A549 (cell line): ENCODE measurements at regions not wholly inside any gene's neighbourhood (a gene's known extent, or its start where the extent isn't known, plus 50 kb on each side); places are given as distances from the start of the nearest gene placed in this dataset.
"Not testable (repeated sequence)": the region's sequence is repeated elsewhere in the genome, so short reads cannot be mapped to it uniquely, and the experiment has no call there.

Experiments used
- ATAC-seq, 2 experiments: fragments of 200-7000 bp in 1 of 2; fragments of >200 bp in 1 of 2; cut with Nextera tagmentation in 1 of 2; cut with Tn5 transposase in 1 of 2; 3 replicates each; pipeline versions ENCODE4 v1.8.0 to v1.9.1; 2018 to 2020; ENCODE audit warnings: mild to moderate bottlenecking in 1 of 2, moderate library complexity in 1 of 2
- CTCF ChIA-PET: fragments of 300-600 bp; sonication (Branson Sonifier 250); formaldehyde crosslinking; extraction: SDS; loops from one replicate; lab custom pipeline; 2021; ENCODE audit warnings: antibody characterized with exemption, inconsistent platforms; lab: Yijun Ruan, JAX
- POLR2A ChIA-PET: fragments of 350-600 bp; formaldehyde crosslinking; extraction: SDS; loops from one replicate; lab custom pipeline; 2021; ENCODE audit warnings: antibody characterized with exemption, inconsistent platforms; lab: Yijun Ruan, JAX
- DNase-seq, 2 experiments: peaks; one replicate each; pipeline versions ENCODE4 v3.0.0 to v3.0.0-alpha.2; 2011 to 2016; ENCODE audit warnings: low read depth in 1 of 2, low spot score in 1 of 2
- FAIRE-seq: peaks from 2 replicates; lab custom pipeline; 2011; peaks lifted over from hg19 to GRCh38; lab: Jason Lieb, UNC
- H3K27ac ChIP-seq, 2 experiments: fragments of >200 bp; sonication (Bioruptor Twin); formaldehyde crosslinking; 3 replicates each; pipeline ENCODE4 v1.5.1; 2016 to 2017
- H3K4me1 ChIP-seq: fragments of >200 bp; sonication (Bioruptor Twin); formaldehyde crosslinking; 3 replicates; pipeline ENCODE4 v1.6.1; 2016
- H3K4me2 ChIP-seq: fragments of >200 bp; sonication (Bioruptor Twin); formaldehyde crosslinking; 3 replicates; pipeline ENCODE4 v1.6.1; 2016
- H3K4me3 ChIP-seq: fragments of >200 bp; sonication (Bioruptor Twin); formaldehyde crosslinking; 3 replicates; pipeline ENCODE4 v1.5.1; 2016
- H3K9me3 ChIP-seq: fragments of >200 bp; sonication (Bioruptor Twin); formaldehyde crosslinking; 3 replicates; pipeline ENCODE4 v1.6.1; 2016
- BCL3 ChIP-seq: fragments of >200 bp; sonication (Bioruptor Twin); formaldehyde crosslinking; IDR thresholded peaks from 3 replicates; pipeline ENCODE4 v1.6.1; 2016
- CHD2 ChIP-seq: fragments of 150-350 bp; IDR thresholded peaks from 2 replicates; pipeline ENCODE4 v1.6.1; 2014; ENCODE audit warnings: low read length; ENCODE audit not compliant: partially characterized antibody
- CTCF ChIP-seq: fragments of >200 bp; sonication (Bioruptor Twin); formaldehyde crosslinking; IDR thresholded peaks from 3 replicates; pipeline ENCODE4 v1.5.1; 2016
- E2F6 ChIP-seq: IDR thresholded peaks from 2 replicates; pipeline ENCODE4 v1.6.1; 2012; ENCODE audit warnings: low read depth, borderline replicate concordance
- EHF ChIP-seq: fragments of 250-450 bp; sonication (Bioruptor Pico); IDR thresholded peaks from 2 replicates; pipeline ENCODE4 v1.5.0; 2020; ENCODE audit warnings: mild to moderate bottlenecking
- ESRRA ChIP-seq: fragments of 150-350 bp; IDR thresholded peaks from 2 replicates; pipeline ENCODE4 v1.6.1; 2014; ENCODE audit warnings: mild to moderate bottlenecking, low read length, borderline replicate concordance
- FOSB ChIP-seq: fragments of 250-450 bp; sonication (Bioruptor Pico); IDR thresholded peaks from 2 replicates; pipeline ENCODE4 v1.5.0; 2020; ENCODE audit warnings: mild to moderate bottlenecking, moderate library complexity
- FOSL2 ChIP-seq, 2 experiments: fragments of 450-650 bp in 1 of 2; fragments of >200 bp in 1 of 2; sonication (Bioruptor Twin) in 1 of 2; formaldehyde crosslinking; IDR thresholded peaks; 2 replicates each; pipeline versions ENCODE4 v1.5.0 to v1.6.1; 2016 to 2020; ENCODE audit warnings: mild to moderate bottlenecking in 1 of 2, moderate library complexity in 1 of 2
- GATA3 ChIP-seq: IDR thresholded peaks from 2 replicates; pipeline ENCODE4 v1.6.1; 2012; ENCODE audit warnings: borderline replicate concordance
- HES2 ChIP-seq: fragments of >200 bp; sonication (Bioruptor Twin); formaldehyde crosslinking; IDR thresholded peaks from 2 replicates; pipeline ENCODE4 v1.6.1; 2016
- HOXB13 ChIP-seq: fragments of 250-450 bp; sonication (Bioruptor Pico); IDR thresholded peaks from 2 replicates; pipeline ENCODE4 v1.5.0; 2020; ENCODE audit warnings: low read depth, mild to moderate bottlenecking, moderate library complexity
- JUNB ChIP-seq: fragments of >200 bp; sonication (Bioruptor Twin); formaldehyde crosslinking; IDR thresholded peaks from 2 replicates; pipeline ENCODE4 v1.6.1; 2016
- MAFK ChIP-seq: fragments of 450-650 bp; IDR thresholded peaks from 2 replicates; pipeline ENCODE4 v1.6.1; 2014; ENCODE audit not compliant: partially characterized antibody
- MAX ChIP-seq: IDR thresholded peaks from 2 replicates; pipeline ENCODE4 v1.6.1; 2012
- MYC ChIP-seq: IDR thresholded peaks from 2 replicates; pipeline ENCODE4 v1.6.1; 2012; ENCODE audit warnings: mild to moderate bottlenecking, inconsistent platforms, low read length, improper control_type of control experiment, borderline replicate concordance
- RAD21 ChIP-seq, 2 experiments: fragments of >200 bp in 1 of 2; sonication (Bioruptor Twin) in 1 of 2; formaldehyde crosslinking in 1 of 2; IDR thresholded peaks in 1 of 2; conservative IDR thresholded peaks in 1 of 2; 2 replicates in 1 of 2; 3 replicates in 1 of 2; pipeline ENCODE4 v1.6.1; 2012 to 2018; ENCODE audit warnings: inconsistent platforms in 1 of 2
- RCOR1 ChIP-seq: fragments of 150-350 bp; IDR thresholded peaks from 2 replicates; pipeline ENCODE4 v1.6.1; 2014; ENCODE audit warnings: antibody characterized with exemption, low read length, low read depth
- REST ChIP-seq: fragments of 200-600 bp; sonication (generic); IDR thresholded peaks from 2 replicates; pipeline ENCODE4 v1.6.1; 2016; ENCODE audit warnings: antibody characterized with exemption, mild to moderate bottlenecking, moderate library complexity
- RFX5 ChIP-seq: fragments of 450-650 bp; IDR thresholded peaks from 2 replicates; pipeline ENCODE4 v1.7.1; 2014; ENCODE audit warnings: antibody characterized with exemption, mild to moderate bottlenecking, moderate library complexity
- SREBF2 ChIP-seq: fragments of 450-650 bp; IDR thresholded peaks from 2 replicates; pipeline ENCODE4 v1.6.1; 2014; ENCODE audit warnings: mild to moderate bottlenecking, moderate library complexity
- TFCP2L1 ChIP-seq: fragments of 250-450 bp; sonication (Bioruptor Pico); IDR thresholded peaks from 2 replicates; pipeline ENCODE4 v1.5.0; 2021; ENCODE audit warnings: mild to moderate bottlenecking
- WGBS: methylation state at CpG from one replicate; pipeline ENCODE4 v1.1.6; 2017; ENCODE audit errors: missing lambda C conversion rate; 5-methylcytosine and 5-hydroxymethylcytosine counted together

- no peak for ATAC-seq
- H3K4me2 ChIP-seq: no peak overlapping the region
- no peak overlapping the region for H3K4me3 ChIP-seq
- H3K27ac ChIP-seq: no peak overlapping the region
- TF ChIP-seq RAD21 (conservative IDR thresholded peaks at IDR 0.05 in 1 of 2, IDR thresholded peaks at IDR 0.05 in 1 of 2): no peak
- TF ChIP-seq CTCF: no peak
- no peak for TF ChIP-seq MYC
- TF ChIP-seq FOSB (CRISPR knock-in tag): no peak
- no peak for TF ChIP-seq BCL3
- TF ChIP-seq REST: no peak
- TF ChIP-seq GATA3: no peak
- TF ChIP-seq ESRRA: no peak
- TF ChIP-seq MAX: no peak
- TF ChIP-seq, all 56 proteins: peak for 0
- ChIA-PET CTCF (no interaction called here), POLR2A (no interaction called here)
- Histone ChIP-seq H3K4me1 (no peaks in the 10 kb centered on the region), H3K9me3 (no peaks in the 10 kb centered on the region)
- FAIRE-seq (no peak), DNase-seq (no peak)
- WGBS: 14% methylated on average over 1 of the region's 2 CpGs
Observed at GRCh38 chr2:183837157-183837556, 712.9 kb downstream of the NUP35 start.

- WGBS: 42% methylated on average over 5 of the region's 5 CpGs
- ATAC-seq: no peak
Observed at GRCh38 chr2:183838295-183838694, 714.1 kb downstream of the NUP35 start.

GRCh38 chr2:183840061-183840584, 715.9 kb downstream of the NUP35 start:
- Histone ChIP-seq H3K4me2 (no peak overlapping the region), H3K4me1 (no peaks in the 10 kb centered on the region), H3K9me3 (no peaks in the 10 kb centered on the region), H3K4me3 (no peak overlapping the region), H3K27ac (no peak overlapping the region)
- ATAC-seq: no peak
- WGBS: 10% methylated on average over 4 of the region's 4 CpGs
- TF ChIP-seq ESRRA: no peak
- TF ChIP-seq CHD2: no peak
- TF ChIP-seq HES2: no peak
- TF ChIP-seq SREBF2: no peak
- no peak for TF ChIP-seq MAFK
- no peak for TF ChIP-seq TFCP2L1 (CRISPR knock-in tag)
- no peak for TF ChIP-seq RFX5
- TF ChIP-seq E2F6: no peak
- no peak for TF ChIP-seq JUNB
- no peak for TF ChIP-seq FOSB (CRISPR knock-in tag)
- TF ChIP-seq MAX: no peak
- no peak for TF ChIP-seq FOSL2 (IDR thresholded peaks at IDR 0.05)
- no peak for TF ChIP-seq FOSL2 (CRISPR knock-in tag; IDR thresholded peaks at IDR 0.05)
- TF ChIP-seq EHF (CRISPR knock-in tag): no peak
- TF ChIP-seq, all 56 proteins: peak for 0
- ChIA-PET CTCF (no interaction called here), POLR2A (no interaction called here)
- DNase-seq (no peak), FAIRE-seq (no peak)

More at GRCh38 chr2:183838295-183838694, 714.1 kb downstream of the NUP35 start:
- no peaks in the 10 kb centered on the region for H3K9me3 ChIP-seq
- H3K4me1 ChIP-seq: no peaks in the 10 kb centered on the region
- ChIA-PET CTCF (no interaction called here), POLR2A (no interaction called here)
- DNase-seq (no peak), FAIRE-seq (no peak)
- TF ChIP-seq HOXB13 (no peak), RCOR1 (no peak)
- no peak overlapping the region for H3K27ac ChIP-seq
- H3K4me2 ChIP-seq: no peak overlapping the region
- H3K4me3 ChIP-seq: no peak overlapping the region

- CTCF ChIA-PET, ATAC-seq, H3K27ac ChIP-seq, H3K4me2 ChIP-seq, H3K9me3 ChIP-seq, DNase-seq, POLR2A ChIA-PET, H3K4me1 ChIP-seq, FAIRE-seq, H3K4me3 ChIP-seq: not testable (repeated sequence)
- 37% methylated on average over 8 of the region's 11 CpGs for WGBS
Observed at GRCh38 chr2:183849826-183850225, 725.6 kb downstream of the NUP35 start.
